M059J (cell line): ENCODE measurements at regions not wholly inside any gene's neighbourhood (a gene's known extent, or its start where the extent isn't known, plus 50 kb on each side); places are given as distances from the start of the nearest gene placed in this dataset.
"Not testable (repeated sequence)": the region's sequence is repeated elsewhere in the genome, so short reads cannot be mapped to it uniquely, and the experiment has no call there.

ENCODE experiments used
- DNase-seq: peaks from one replicate; pipeline ENCODE4 v3.0.0-alpha.2; 2012; ENCODE audit warnings: low read depth

GRCh38 chr13:66154354-66154753 is 1075.8 kb downstream of the PCDH9 start:
- DNase-seq, result no peak

- DNase-seq, result no peak
Measured at GRCh38 chr13:66152596-66152995, 1077.5 kb downstream of the PCDH9 start.

GRCh38 chr13:66144357-66144756 is 1085.8 kb downstream of the PCDH9 start:
- not testable (repeated sequence) for DNase-seq

GRCh38 chr13:66139701-66140100 is 1090.4 kb downstream of the PCDH9 start:
- DNase-seq, result no peak

GRCh38 chr13:66139250-66139649 is 1090.9 kb downstream of the PCDH9 start:
- no peak for DNase-seq

GRCh38 chr13:66138172-66138811 is 1091.8 kb downstream of the PCDH9 start:
- DNase-seq, result no peak

- DNase-seq, result no peak
Measured at GRCh38 chr13:66137384-66137783, 1092.8 kb downstream of the PCDH9 start.

- no peak for DNase-seq
Measured at GRCh38 chr13:66128692-66129269, 1101.4 kb downstream of the PCDH9 start.

GRCh38 chr13:66128201-66128600 is 1101.9 kb downstream of the PCDH9 start:
- DNase-seq, result no peak

GRCh38 chr13:66117563-66117962 is 1112.6 kb downstream of the PCDH9 start:
- no peak for DNase-seq

GRCh38 chr13:66113882-66114526 is 1116.1 kb downstream of the PCDH9 start:
- no peak for DNase-seq

GRCh38 chr13:66111628-66112027 is 1118.5 kb downstream of the PCDH9 start:
- no peak for DNase-seq

GRCh38 chr13:66106246-66106645 is 1123.9 kb downstream of the PCDH9 start:
- no peak for DNase-seq

- DNase-seq, result no peak
Measured at GRCh38 chr13:66102864-66103263, 1127.3 kb downstream of the PCDH9 start.

- DNase-seq, result no peak
Measured at GRCh38 chr13:66099825-66100224, 1130.3 kb downstream of the PCDH9 start.

- DNase-seq, result no peak
Measured at GRCh38 chr13:66098931-66099628, 1131.1 kb downstream of the PCDH9 start.

- DNase-seq, result no peak
Measured at GRCh38 chr13:66089711-66090110, 1140.4 kb downstream of the PCDH9 start.

GRCh38 chr13:66087269-66087710 is 1142.8 kb downstream of the PCDH9 start:
- DNase-seq, result no peak

- DNase-seq, result no peak
Measured at GRCh38 chr13:66077132-66077689, 1152.9 kb downstream of the PCDH9 start.

GRCh38 chr13:66076417-66076816 is 1153.7 kb downstream of the PCDH9 start:
- no peak for DNase-seq

- DNase-seq, result no peak
Measured at GRCh38 chr13:66074018-66074615, 1156.0 kb downstream of the PCDH9 start.

- DNase-seq, result not testable (repeated sequence)
Measured at GRCh38 chr13:66072097-66072496, 1158.0 kb downstream of the PCDH9 start.
